GM12873 (cell line): ENCODE measurements at regions not wholly inside any gene's neighbourhood (a gene's known extent, or its start where the extent isn't known, plus 50 kb on each side); places are given as distances from the start of the nearest gene placed in this dataset.

ENCODE experiments used
- TF ChIP-seq, protein P1 (sequence below): IDR thresholded peaks from 2 replicates; pipeline ENCODE4 v1.5.1; 2012; ENCODE audit warnings: low read depth, mild to moderate bottlenecking, moderate library complexity, low read length, control low read depth; ENCODE audit not compliant: insufficient read depth; ENCODE audit errors: missing control alignments

DNA sequence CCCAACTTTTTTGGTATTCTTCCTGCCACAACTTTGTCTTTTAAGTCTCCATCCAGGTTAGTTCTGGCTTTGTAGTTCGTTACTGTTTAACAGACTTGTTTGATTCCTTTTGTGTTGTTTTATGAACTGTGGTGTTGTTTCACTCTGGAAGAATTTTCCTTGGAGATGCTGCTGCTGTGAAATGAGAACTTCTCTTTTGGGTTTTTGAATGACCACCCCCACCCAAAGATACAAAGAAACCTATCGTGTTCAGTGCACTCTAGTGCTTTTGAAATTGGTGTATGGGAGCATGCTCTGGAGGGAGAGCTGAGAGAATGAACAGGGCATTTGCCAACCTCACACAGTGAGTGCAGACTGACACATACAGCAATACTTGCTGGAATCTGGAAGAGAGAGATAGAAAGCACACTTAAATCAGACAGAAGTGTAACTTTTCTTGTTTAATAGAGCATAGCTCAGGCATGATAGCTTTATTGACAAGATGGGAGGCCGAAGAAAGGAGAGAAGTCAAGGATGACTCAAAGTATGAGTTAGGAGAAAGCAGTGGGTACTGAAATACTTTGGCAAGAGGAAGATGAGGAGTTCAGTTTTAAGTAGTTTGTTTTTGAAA, 293.1 kb downstream of the SOX4 start:
- TF ChIP-seq, protein P1, sequence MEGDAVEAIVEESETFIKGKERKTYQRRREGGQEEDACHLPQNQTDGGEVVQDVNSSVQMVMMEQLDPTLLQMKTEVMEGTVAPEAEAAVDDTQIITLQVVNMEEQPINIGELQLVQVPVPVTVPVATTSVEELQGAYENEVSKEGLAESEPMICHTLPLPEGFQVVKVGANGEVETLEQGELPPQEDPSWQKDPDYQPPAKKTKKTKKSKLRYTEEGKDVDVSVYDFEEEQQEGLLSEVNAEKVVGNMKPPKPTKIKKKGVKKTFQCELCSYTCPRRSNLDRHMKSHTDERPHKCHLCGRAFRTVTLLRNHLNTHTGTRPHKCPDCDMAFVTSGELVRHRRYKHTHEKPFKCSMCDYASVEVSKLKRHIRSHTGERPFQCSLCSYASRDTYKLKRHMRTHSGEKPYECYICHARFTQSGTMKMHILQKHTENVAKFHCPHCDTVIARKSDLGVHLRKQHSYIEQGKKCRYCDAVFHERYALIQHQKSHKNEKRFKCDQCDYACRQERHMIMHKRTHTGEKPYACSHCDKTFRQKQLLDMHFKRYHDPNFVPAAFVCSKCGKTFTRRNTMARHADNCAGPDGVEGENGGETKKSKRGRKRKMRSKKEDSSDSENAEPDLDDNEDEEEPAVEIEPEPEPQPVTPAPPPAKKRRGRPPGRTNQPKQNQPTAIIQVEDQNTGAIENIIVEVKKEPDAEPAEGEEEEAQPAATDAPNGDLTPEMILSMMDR = no peak

DNA sequence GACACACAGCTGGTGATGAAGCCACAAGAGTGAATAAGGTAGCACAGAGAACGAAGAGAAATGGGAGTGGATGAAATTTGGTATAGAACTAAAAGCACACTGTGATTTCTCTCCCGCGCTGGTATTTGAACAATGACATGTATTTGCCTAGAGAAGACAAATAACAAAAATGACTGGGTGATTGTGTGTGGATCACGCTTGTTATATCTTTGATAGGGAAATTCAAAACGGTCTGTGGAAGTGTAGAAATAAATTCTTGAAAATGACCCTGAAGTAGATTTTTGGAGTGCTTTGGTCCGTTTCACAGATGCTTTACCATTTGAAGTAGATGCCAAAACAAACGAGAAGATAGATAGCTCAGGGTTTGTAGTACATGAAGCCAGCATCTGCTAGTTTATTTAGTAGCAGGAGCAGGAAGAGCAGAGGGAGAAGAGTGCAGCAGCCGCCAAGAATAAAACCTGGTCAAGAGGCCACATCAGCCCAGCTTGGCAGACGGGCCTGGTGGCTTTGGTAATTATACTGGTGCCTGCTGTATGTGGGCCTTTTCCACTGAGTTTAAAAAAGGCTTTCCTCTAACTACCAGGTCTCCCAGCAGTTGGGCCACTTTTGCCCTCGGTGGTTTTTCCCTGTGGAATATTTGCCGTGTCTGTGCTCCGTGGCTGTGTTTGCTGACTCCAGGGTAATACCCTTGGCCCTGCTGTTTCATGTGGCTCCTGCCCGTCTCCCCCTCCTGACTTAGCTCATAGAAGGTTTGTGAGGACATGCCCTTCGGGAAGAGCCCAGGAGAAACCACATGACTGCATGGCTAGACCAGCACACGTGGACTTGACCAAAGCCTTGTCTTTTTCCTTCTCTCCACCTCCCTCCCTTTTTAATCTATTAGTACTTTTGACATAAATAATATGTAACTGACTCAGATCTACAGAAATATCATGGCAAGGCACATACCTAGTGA, 294.0 kb downstream of the SOX4 start:
- TF ChIP-seq, protein P1 = no peak

DNA sequence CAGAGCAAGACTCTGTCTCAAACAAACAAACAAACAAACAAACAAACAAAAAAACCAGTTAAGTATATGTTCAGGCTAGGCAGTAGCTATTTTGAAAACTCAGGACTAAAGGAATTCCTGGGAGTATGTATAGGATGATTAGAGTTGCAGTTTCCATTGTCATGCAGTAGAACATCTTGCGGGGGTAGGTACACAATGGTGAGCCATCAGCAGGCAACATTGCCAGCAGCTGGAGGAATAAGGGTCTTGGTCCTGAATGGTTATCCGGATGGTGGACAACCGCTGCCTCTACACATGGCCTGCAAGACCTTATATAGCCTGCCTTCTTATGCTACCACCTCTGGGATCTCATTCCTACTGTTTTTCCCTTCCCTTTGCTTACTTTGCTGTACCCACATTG, 297.5 kb downstream of the SOX4 start:
- TF ChIP-seq, protein P1 = no peak

DNA sequence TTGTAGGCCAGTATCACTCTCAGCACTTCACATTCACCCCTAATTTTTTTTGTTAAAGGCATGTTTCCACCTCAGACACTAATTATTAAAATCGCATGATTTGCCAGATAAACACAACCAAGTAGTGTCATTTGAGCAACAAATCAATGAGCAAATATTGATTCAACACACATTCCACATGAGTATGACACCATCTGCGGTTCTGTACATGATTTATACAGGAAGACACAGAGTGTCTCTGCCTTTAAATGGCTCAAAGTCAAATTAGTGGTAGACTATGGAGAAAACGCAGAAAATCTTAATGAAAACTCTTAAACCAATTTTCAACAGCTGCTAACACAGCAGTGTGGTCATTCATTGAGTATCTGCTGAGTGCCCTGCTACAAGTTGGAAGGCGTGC, 300.2 kb downstream of the SOX4 start:
- TF ChIP-seq, protein P1 = no peak

DNA sequence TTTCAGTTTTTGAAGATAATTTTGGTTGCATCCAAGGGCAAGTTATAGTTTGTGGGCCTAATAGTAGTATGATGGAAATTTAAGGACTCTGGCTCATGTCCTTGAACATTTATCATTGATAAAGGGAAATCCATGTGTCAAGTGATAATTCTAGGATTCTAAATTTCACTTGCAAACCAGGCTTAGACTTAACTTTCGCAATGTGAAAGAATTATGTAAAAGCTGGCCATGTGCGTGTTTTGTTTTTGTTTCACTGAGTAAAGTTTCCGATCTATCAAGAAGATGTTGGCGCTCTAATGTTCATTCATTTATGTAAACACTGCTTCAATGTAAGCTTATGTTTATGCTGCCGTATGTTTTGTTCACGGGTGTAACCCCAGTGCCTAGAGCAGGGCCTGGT, 302.0 kb downstream of the SOX4 start:
- TF ChIP-seq, protein P1 = no peak

DNA sequence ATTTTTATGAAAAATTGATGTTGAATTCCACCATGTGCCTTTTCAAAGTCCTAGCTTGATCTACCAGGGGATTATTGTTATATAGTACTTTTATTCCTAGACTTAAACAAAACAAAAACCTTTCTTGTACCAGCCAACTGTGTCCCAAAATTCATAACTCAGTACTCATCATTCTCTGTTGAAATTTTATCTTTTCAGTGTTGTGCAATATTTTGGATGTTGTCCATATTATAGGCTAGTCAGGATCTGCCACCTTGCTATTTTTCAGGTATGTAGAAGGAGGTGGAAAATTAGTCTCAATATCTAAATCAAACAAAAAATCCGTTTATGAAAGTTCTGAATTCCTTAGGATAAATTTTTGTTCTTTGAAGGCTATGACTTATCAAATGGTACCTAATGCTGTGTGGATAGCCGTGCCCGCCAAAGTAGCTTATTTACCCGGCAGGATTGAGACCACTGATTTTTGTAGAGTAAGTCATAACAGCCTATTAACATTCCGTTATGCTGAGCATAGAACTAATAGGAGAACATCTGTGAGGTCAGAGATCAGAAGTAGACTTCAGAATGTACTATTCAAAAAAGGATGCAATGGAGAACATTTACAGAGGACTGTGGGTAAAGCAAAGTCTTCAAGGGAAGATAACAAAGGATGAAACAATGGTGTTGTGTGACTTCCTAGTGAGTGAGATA, 304.7 kb downstream of the SOX4 start:
- TF ChIP-seq, protein P1 = no peak

DNA sequence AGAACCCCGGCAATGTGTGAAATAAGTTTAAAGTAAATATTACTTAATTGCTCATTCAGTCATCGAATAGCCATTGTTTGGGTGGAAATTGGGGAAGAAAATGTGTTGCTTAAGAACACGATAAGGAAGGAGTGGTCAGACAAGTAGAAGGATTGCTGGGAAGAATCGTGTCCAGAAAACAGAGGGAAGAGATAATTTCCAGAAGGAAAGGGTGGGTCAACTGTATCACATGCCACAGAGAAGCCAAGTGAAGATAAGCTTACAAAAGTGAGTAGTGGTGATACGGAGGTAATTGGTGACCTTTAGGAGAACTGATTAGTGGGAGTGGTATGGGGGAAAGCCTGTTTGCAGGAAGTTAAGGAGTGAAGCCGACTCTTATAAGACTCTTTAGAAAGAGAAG, 306.2 kb downstream of the SOX4 start:
- TF ChIP-seq, protein P1 = no peak
